ENCODE measurements at regions not wholly inside any gene's neighbourhood (a gene's known extent, or its start where the extent isn't known, plus 50 kb on each side); places are given as distances from the start of the nearest gene placed in this dataset.

DNA sequence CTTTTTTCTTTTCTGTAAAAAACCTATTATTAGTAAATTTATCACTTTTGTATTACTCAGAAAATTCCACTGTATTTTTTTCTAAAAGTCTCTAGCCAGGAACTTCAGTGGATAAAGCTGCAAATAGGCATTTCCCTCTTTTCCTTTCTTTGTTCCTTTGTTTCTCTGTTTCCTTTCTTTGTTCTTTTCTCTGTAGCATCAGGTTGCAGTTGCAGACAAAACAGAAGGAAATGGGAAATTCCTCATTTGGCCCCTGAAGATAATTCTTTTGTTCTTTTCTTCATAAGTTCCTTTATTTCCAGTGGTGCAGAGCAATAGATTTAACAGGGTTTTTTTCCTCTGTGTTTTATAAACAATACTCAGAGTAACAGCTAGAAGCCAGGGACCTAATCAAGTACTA is 416.5 kb downstream of the TBL1XR1 start:
- no peak for TF ChIP-seq EZH2 (IDR thresholded peaks at IDR 0.05; ENCODE audit: insufficient read depth, poor library complexity, severe bottlenecking)
- TF ChIP-seq EZH2phosphoT487 (IDR thresholded peaks at IDR 0.05; ENCODE audit: insufficient read depth, low read depth), result no peak
